Fibroblast of gingiva (primary cell): ENCODE measurements at regions not wholly inside any gene's neighbourhood (a gene's known extent, or its start where the extent isn't known, plus 50 kb on each side); places are given as distances from the start of the nearest gene placed in this dataset.
A peak's percentile ranks its signal among the peaks of the same experiment; 100 is the strongest.

Experiments used
- DNase-seq: peaks from one replicate; pipeline ENCODE4 v3.0.0-alpha.2; 2011; ENCODE audit warnings: low read depth

- no peak for DNase-seq
Measured at GRCh38 chr21:38556390-38556789, 58.1 kb upstream of the ERG start.

GRCh38 chr21:38561205-38561604 is 62.9 kb upstream of the ERG start:
- DNase-seq, result no peak

- DNase-seq, result no peak
Measured at GRCh38 chr21:38561613-38562581, 63.6 kb upstream of the ERG start.

- DNase-seq, result peak; percentile 2
Measured at GRCh38 chr21:38567335-38567969, 69.2 kb upstream of the ERG start.

GRCh38 chr21:38567970-38568360 is 69.7 kb upstream of the ERG start:
- DNase-seq, result no peak

- DNase-seq, result no peak
Measured at GRCh38 chr21:38569733-38570132, 71.5 kb upstream of the ERG start.

- no peak for DNase-seq
Measured at GRCh38 chr21:38570596-38570995, 72.3 kb upstream of the ERG start.

- no peak for DNase-seq
Measured at GRCh38 chr21:38574895-38575575, 76.8 kb upstream of the ERG start.

GRCh38 chr21:38577887-38578286 is 79.6 kb upstream of the ERG start:
- no peak for DNase-seq

GRCh38 chr21:38590449-38591217 is 92.4 kb upstream of the ERG start:
- no peak for DNase-seq

- DNase-seq, result no peak
Measured at GRCh38 chr21:38591218-38591537, 92.9 kb upstream of the ERG start.

GRCh38 chr21:38596264-38597042 is 98.2 kb upstream of the ERG start:
- DNase-seq, result no peak

GRCh38 chr21:38597421-38597820 is 99.1 kb upstream of the ERG start:
- no peak for DNase-seq

- DNase-seq, result no peak
Measured at GRCh38 chr21:38598413-38598812, 100.1 kb upstream of the ERG start.

GRCh38 chr21:38599381-38599975 is 101.2 kb upstream of the ERG start:
- no peak for DNase-seq

GRCh38 chr21:38600106-38600505 is 101.8 kb upstream of the ERG start:
- DNase-seq, result no peak

GRCh38 chr21:38605236-38605635 is 107.0 kb upstream of the ERG start:
- DNase-seq, result no peak

- DNase-seq, result no peak
Measured at GRCh38 chr21:38609580-38609979, 111.3 kb upstream of the ERG start.

- DNase-seq, result no peak
Measured at GRCh38 chr21:38610623-38611251, 112.5 kb upstream of the ERG start.

- no peak for DNase-seq
Measured at GRCh38 chr21:38611277-38611676, 113.0 kb upstream of the ERG start.

GRCh38 chr21:38613686-38614085 is 115.4 kb upstream of the ERG start:
- no peak for DNase-seq
